DND-41 (cell line): ENCODE measurements at regions not wholly inside any gene's neighbourhood (a gene's known extent, or its start where the extent isn't known, plus 50 kb on each side); places are given as distances from the start of the nearest gene placed in this dataset.

ENCODE experiments used
- ATAC-seq: fragments of 200-7000 bp; cut with Tn5 transposase; 3 replicates; pipeline ENCODE4 v1.9.1; 2021; ENCODE audit warnings: low read depth; ENCODE audit not compliant: insufficient read depth
- DNase-seq: peaks from one replicate; pipeline ENCODE4 v3.0.0-alpha.2; 2020
- H2AFZ ChIP-seq: 2 replicates; pipeline ENCODE4 v1.6.0; 2012; ENCODE audit warnings: low read depth, low read length
- H3K27ac ChIP-seq: 2 replicates; pipeline ENCODE4 v1.5.1; 2012; ENCODE audit warnings: low read length, inconsistent platforms
- H3K27me3 ChIP-seq: fragments of 200-600 bp; sonication (generic); 2 replicates; pipeline ENCODE4 v1.6.0; 2012; ENCODE audit warnings: low read length, mild to moderate bottlenecking, inconsistent platforms; ENCODE audit not compliant: insufficient read depth, poor library complexity
- H3K36me3 ChIP-seq: 2 replicates; pipeline ENCODE4 v1.5.1; 2012; ENCODE audit warnings: low read length, inconsistent platforms; ENCODE audit not compliant: insufficient read depth
- H3K4me1 ChIP-seq: 2 replicates; pipeline ENCODE4 v1.5.1; 2012; ENCODE audit warnings: mild to moderate bottlenecking, low read length; ENCODE audit not compliant: insufficient read depth
- H3K4me2 ChIP-seq: 2 replicates; pipeline ENCODE4 v1.6.0; 2012; ENCODE audit warnings: mild to moderate bottlenecking, moderate library complexity, low read length, inconsistent platforms; ENCODE audit not compliant: insufficient read depth
- H3K4me3 ChIP-seq, 2 experiments: fragments of 200-600 bp in 1 of 2; shearing (Covaris generic) in 1 of 2; 2 replicates each; pipeline ENCODE4 v1.5.1; 2012 to 2016; ENCODE audit warnings: inconsistent platforms in 2 of 2, low read length in 2 of 2, mild to moderate bottlenecking in 2 of 2, low read depth in 1 of 2, moderate library complexity in 1 of 2
- H3K79me2 ChIP-seq: 2 replicates; pipeline ENCODE4 v1.6.0; 2012; ENCODE audit warnings: low read length, inconsistent platforms; ENCODE audit not compliant: insufficient read depth
- H3K9ac ChIP-seq: 2 replicates; pipeline ENCODE4 v1.6.0; 2012; ENCODE audit warnings: low read depth, mild to moderate bottlenecking, inconsistent platforms, low read length, moderate library complexity
- H3K9me3 ChIP-seq: 2 replicates; pipeline ENCODE4 v1.5.1; 2012; ENCODE audit warnings: low read length, moderate library complexity, mild to moderate bottlenecking, inconsistent platforms; ENCODE audit not compliant: insufficient read depth, severe bottlenecking
- H4K20me1 ChIP-seq: 2 replicates; pipeline ENCODE4 v1.6.0; 2012; ENCODE audit warnings: low read length; ENCODE audit not compliant: insufficient read depth
- CTCF ChIP-seq: IDR thresholded peaks from 2 replicates; pipeline ENCODE4 v1.5.1; 2012; ENCODE audit warnings: borderline replicate concordance, low read length, moderate library complexity, mild to moderate bottlenecking; ENCODE audit not compliant: poor library complexity, severe bottlenecking; ENCODE audit errors: extremely low read depth
- EZH2 ChIP-seq: IDR thresholded peaks from 3 replicates; pipeline ENCODE4 v1.6.1; 2012; ENCODE audit warnings: borderline replicate concordance, low read depth, mild to moderate bottlenecking, moderate library complexity, low read length, inconsistent platforms; ENCODE audit not compliant: severe bottlenecking

GRCh38 chr1:39130325-39130724, 74.2 kb upstream of the MACF1 start:
- Histone ChIP-seq H3K9ac (no peak overlapping the region), H3K27ac (no peak overlapping the region), H3K4me3 (no peak overlapping the region), H4K20me1 (0 out of 2 replicates have a peak, but pooled peaks cover 2% of the 10 kb centered on the region), H3K79me2 (no peaks in the 10 kb centered on the region), H3K9me3 (no peaks in the 10 kb centered on the region), H3K4me2 (no peak overlapping the region), H3K4me1 (no peaks in the 10 kb centered on the region), H2AFZ (no peak overlapping the region), H3K36me3 (no peaks in the 10 kb centered on the region), H3K27me3 (no peaks in the 10 kb centered on the region)
- ATAC-seq (no peak), DNase-seq (no peak)
- no peak for TF ChIP-seq EZH2

- ATAC-seq = no peak
- Histone ChIP-seq H4K20me1 (peaks cover 6% of the 10 kb centered on the region; the same call in 1 of the 2 replicates), H2AFZ (no peak overlapping the region), H3K4me2 (no peak overlapping the region), H3K36me3 (no peaks in the 10 kb centered on the region), H3K79me2 (no peaks in the 10 kb centered on the region), H3K9ac (no peak overlapping the region), H3K9me3 (no peaks in the 10 kb centered on the region), H3K27me3 (no peaks in the 10 kb centered on the region), H3K4me3 (no peak overlapping the region), H3K27ac (no peak overlapping the region), H3K4me1 (no peaks in the 10 kb centered on the region)
- TF ChIP-seq CTCF (no peak), EZH2 (no peak)
- DNase-seq = no peak
Measured at GRCh38 chr1:39131940-39132339, 72.6 kb upstream of the MACF1 start.

GRCh38 chr1:39132505-39133339, 71.8 kb upstream of the MACF1 start:
- no peaks in the 10 kb centered on the region for H3K9me3 ChIP-seq
- H2AFZ ChIP-seq = no peak overlapping the region
- TF ChIP-seq EZH2 (no peak), CTCF (no peak)
- no peaks in the 10 kb centered on the region for H3K4me1 ChIP-seq
- H3K9ac ChIP-seq = no peak overlapping the region
- no peak overlapping the region for H3K4me2 ChIP-seq
- DNase-seq (no peak), ATAC-seq (no peak)
- H3K4me3 ChIP-seq = no peak overlapping the region
- peaks cover 6% of the 10 kb centered on the region; the same call in 1 of the 2 replicates for H4K20me1 ChIP-seq
- no peaks in the 10 kb centered on the region for H3K36me3 ChIP-seq
- H3K27me3 ChIP-seq = no peaks in the 10 kb centered on the region
- H3K79me2 ChIP-seq = no peaks in the 10 kb centered on the region
- no peak overlapping the region for H3K27ac ChIP-seq

GRCh38 chr1:39133340-39133684, 71.2 kb upstream of the MACF1 start:
- no peaks in the 10 kb centered on the region for H3K4me1 ChIP-seq
- peaks cover 6% of the 10 kb centered on the region; the same call in 1 of the 2 replicates for H4K20me1 ChIP-seq
- DNase-seq (no peak), ATAC-seq (no peak)
- no peaks in the 10 kb centered on the region for H3K27me3 ChIP-seq
- no peak for TF ChIP-seq CTCF
- TF ChIP-seq EZH2 = no peak
- no peak overlapping the region for H3K4me2 ChIP-seq
- no peak overlapping the region for H3K4me3 ChIP-seq
- no peak overlapping the region for H3K27ac ChIP-seq
- no peaks in the 10 kb centered on the region for H3K9me3 ChIP-seq
- no peaks in the 10 kb centered on the region for H3K36me3 ChIP-seq
- no peaks in the 10 kb centered on the region for H3K79me2 ChIP-seq
- no peak overlapping the region for H3K9ac ChIP-seq
- H2AFZ ChIP-seq = no peak overlapping the region
